ENCODE measurements at regions not wholly inside any gene's neighbourhood (a gene's known extent, or its start where the extent isn't known, plus 50 kb on each side); places are given as distances from the start of the nearest gene placed in this dataset.
A peak's percentile ranks its signal among the peaks of the same experiment; 100 is the strongest.

- no TSS peak for BruUV-seq (replicated peaks)
- TF ChIP-seq EZH2 (IDR thresholded peaks at IDR 0.05; ENCODE audit: borderline replicate concordance, low read depth, low read length, severe bottlenecking) (no peak), FOS (IDR thresholded peaks at IDR 0.05; ENCODE audit: borderline replicate concordance, insufficient read depth, low read length) (no peak), GATA2 (IDR thresholded peaks at IDR 0.05; ENCODE audit: insufficient read depth, insufficient read length, low read depth, low read length) (no peak), JUN (IDR thresholded peaks at IDR 0.05; ENCODE audit: borderline replicate concordance, insufficient read depth, insufficient read length, low read depth) (no peak), CTCF (IDR thresholded peaks at IDR 0.05; ENCODE audit: extremely low read depth in 1 of 2, insufficient read depth in 1 of 2, low read depth in 1 of 2, low read length in 2 of 2) (no peak)
- POLR2A ChIA-PET: no interaction called here
- H3K36me3 ChIP-seq (ENCODE audit: control insufficient read depth in 2 of 2, extremely low read depth in 1 of 2, insufficient read depth in 2 of 2, low read length in 2 of 2): no peaks in the 10 kb centered on the region
- FAIRE-seq (no peak), DNase-seq (ENCODE audit: low read depth, low spot score) (peak; percentile 72)
- intact Hi-C loops (cut with micrococcal nuclease) (loop anchor here (2.0 kb wide), 1 partner anchor 18 kb away; no protein-coding TSS in a partner anchor), dilution Hi-C loops (cut with MboI; ENCODE audit: extremely low pct_ligation_motif_present, low sequenced_read_pairs) (no loop called here)
- H3K9me1 ChIP-seq (replicated peaks; ENCODE audit: control insufficient read depth, extremely low read depth, insufficient read depth, low read length): no peaks in the 10 kb centered on the region
- H3K4me2 ChIP-seq (ENCODE audit: insufficient read depth, low read length): no peak overlapping the region
- CTCF ChIA-PET: interaction anchor here (1.0 to 1.1 kb wide), 3 partner anchors 12 to 317 kb away, joined by 3 to 4 read pairs (median 4); no protein-coding TSS in a partner anchor
- H3K79me2 ChIP-seq (ENCODE audit: control insufficient read depth, insufficient read depth, low read length): peaks cover 15% of the 10 kb centered on the region
- peak overlapping the region; percentile 0 for H3K9ac ChIP-seq (replicated peaks; ENCODE audit: extremely low read depth, insufficient read depth, low read length)
- peak overlapping the region; percentile 70 for H3K27ac ChIP-seq (ENCODE audit: insufficient read depth, low read depth, low read length)
- H4K20me1 ChIP-seq (replicated peaks; ENCODE audit: control insufficient read depth, extremely low read depth, insufficient read depth, low read length): no peaks in the 10 kb centered on the region
- H2AFZ ChIP-seq (ENCODE audit: low read depth, low read length): no peak overlapping the region
- no peaks in the 10 kb centered on the region for H3K9me3 ChIP-seq (replicated peaks; ENCODE audit: control insufficient read depth, insufficient read depth, low read length)
- peaks cover 27% of the 10 kb centered on the region for H3K4me1 ChIP-seq (ENCODE audit: control insufficient read depth, extremely low read depth, insufficient read depth, low read length)
- no peak overlapping the region for H3K4me3 ChIP-seq (replicated peaks in 1 of 3; ENCODE audit: insufficient read depth in 1 of 3, low read depth in 1 of 3, low read length in 3 of 3)
- H3K27me3 ChIP-seq (ENCODE audit: control insufficient read depth in 2 of 2, insufficient read depth in 2 of 2, low read length in 2 of 2): no peaks in the 10 kb centered on the region
These were observed 734.5 kb downstream of the METTL15 start for GRCh38 chr11:28842716-28843115.

- CTCF ChIA-PET: interaction anchor here (0.6 to 1.4 kb wide), 5 partner anchors 29 to 323 kb away, joined by 3 to 5 read pairs (median 5); no protein-coding TSS in a partner anchor
- TF ChIP-seq JUN (IDR thresholded peaks at IDR 0.05; ENCODE audit: borderline replicate concordance, insufficient read depth, insufficient read length, low read depth) (peak; percentile 9), GATA2 (IDR thresholded peaks at IDR 0.05; ENCODE audit: insufficient read depth, insufficient read length, low read depth, low read length) (peak; percentile 18), CTCF (IDR thresholded peaks at IDR 0.05; ENCODE audit: extremely low read depth in 1 of 2, insufficient read depth in 1 of 2, low read depth in 1 of 2, low read length in 2 of 2) (no peak), POLR2A (IDR thresholded peaks at IDR 0.05; ENCODE audit: low read depth, low read length) (no peak)
- Histone ChIP-seq H3K9me3 (replicated peaks; ENCODE audit: control insufficient read depth, insufficient read depth, low read length) (no peaks in the 10 kb centered on the region), H3K27me3 (ENCODE audit: control insufficient read depth in 2 of 2, insufficient read depth in 2 of 2, low read length in 2 of 2) (no peaks in the 10 kb centered on the region), H3K36me3 (ENCODE audit: control insufficient read depth in 2 of 2, extremely low read depth in 1 of 2, insufficient read depth in 2 of 2, low read length in 2 of 2) (no peaks in the 10 kb centered on the region), H2AFZ (ENCODE audit: low read depth, low read length) (no peak overlapping the region), H3K4me3 (replicated peaks in 1 of 3; ENCODE audit: insufficient read depth in 1 of 3, low read depth in 1 of 3, low read length in 3 of 3) (no peak overlapping the region), H3K9ac (replicated peaks; ENCODE audit: extremely low read depth, insufficient read depth, low read length) (no peak overlapping the region), H4K20me1 (replicated peaks; ENCODE audit: control insufficient read depth, extremely low read depth, insufficient read depth, low read length) (no peaks in the 10 kb centered on the region), H3K4me1 (ENCODE audit: control insufficient read depth, extremely low read depth, insufficient read depth, low read length) (peaks cover 64% of the 10 kb centered on the region), H3K9me1 (replicated peaks; ENCODE audit: control insufficient read depth, extremely low read depth, insufficient read depth, low read length) (no peaks in the 10 kb centered on the region), H3K27ac (ENCODE audit: insufficient read depth, low read depth, low read length) (peak overlapping the region; percentile 96), H3K4me2 (ENCODE audit: insufficient read depth, low read length) (peak overlapping the region; percentile 19), H3K79me2 (ENCODE audit: control insufficient read depth, insufficient read depth, low read length) (peaks cover 15% of the 10 kb centered on the region)
- intact Hi-C loops (cut with micrococcal nuclease) (no loop called here), dilution Hi-C loops (cut with MboI; ENCODE audit: extremely low pct_ligation_motif_present, low sequenced_read_pairs) (no loop called here)
- POLR2A ChIA-PET: interaction anchor here (0.7 kb wide), 1 partner anchor 635 kb away, joined by 4 read pairs; no protein-coding TSS in a partner anchor
- FAIRE-seq (no peak), DNase-seq (ENCODE audit: low read depth, low spot score) (peak; percentile 39)
- no TSS peak for BruUV-seq (replicated peaks)
These were observed 730.6 kb downstream of the METTL15 start for GRCh38 chr11:28838741-28839140.
